SK-N-MC (cell line): ENCODE measurements at regions not wholly inside any gene's neighbourhood (a gene's known extent, or its start where the extent isn't known, plus 50 kb on each side); places are given as distances from the start of the nearest gene placed in this dataset.

ENCODE experiments used
- EZH2 ChIP-seq: fragments of 200-600 bp; sonication (generic); IDR thresholded peaks from one replicate; pipeline ENCODE4 v1.6.1; 2017; ENCODE audit warnings: antibody characterized with exemption
- FOXP2 ChIP-seq: optimal IDR thresholded peaks from 2 replicates; pipeline ENCODE3; 2011; ENCODE audit warnings: mild to moderate bottlenecking, moderate library complexity; ENCODE audit not compliant: insufficient read depth; ENCODE audit errors: extremely low read length, control extremely low read depth
- POLR2AphosphoS5 ChIP-seq: IDR thresholded peaks from 2 replicates; pipeline ENCODE4 v1.6.1; 2012; ENCODE audit warnings: mild to moderate bottlenecking, low read depth, low read length, borderline replicate concordance

DNA sequence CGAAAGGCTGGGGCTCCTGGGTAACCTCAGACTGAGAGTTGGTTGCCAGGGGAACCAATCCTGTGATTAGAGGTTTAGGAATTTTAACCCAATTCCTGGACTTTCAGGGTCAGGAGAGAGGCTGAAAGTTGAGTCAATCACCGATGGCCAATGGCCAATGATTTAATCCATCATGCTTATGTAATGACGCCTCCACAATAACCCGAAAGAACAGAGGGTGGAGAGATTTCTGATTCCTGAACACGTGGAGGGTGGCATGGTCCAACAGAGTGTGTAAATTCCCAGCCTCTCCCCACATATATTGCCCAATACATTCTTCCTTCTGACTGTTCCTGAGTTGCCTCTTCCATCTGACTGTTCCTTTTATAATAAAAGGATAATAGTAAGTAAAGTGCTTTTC lies 137.2 kb upstream of the CBLB start:
- no peak for TF ChIP-seq EZH2
- TF ChIP-seq POLR2AphosphoS5 = no peak
- no peak for TF ChIP-seq FOXP2
